Activated naive CD4-positive, alpha-beta T cell treated with anti-CD3 and anti-CD28 coated beads, Interleukin-2, amount 50 U/mL, for 72 hours (primary cell): ENCODE measurements at regions not wholly inside any gene's neighbourhood (a gene's known extent, or its start where the extent isn't known, plus 50 kb on each side); places are given as distances from the start of the nearest gene placed in this dataset.

Experiments used
- ATAC-seq, 2 donors: fragments of 150-1000 bp; cut with Tn5 transposase; 2 replicates each; pipeline ENCODE4 v1.10.0; 2021; ENCODE audit warnings: mild to moderate bottlenecking in 2 of 2, moderate library complexity in 2 of 2
- DNase-seq, 2 donors: peaks; one replicate each; pipeline ENCODE4 v3.0.0; 2021 to 2022; ENCODE audit warnings: low spot score in 2 of 2
- H3K27ac Mint-ChIP-seq, 2 donors: one replicate each; pipeline ENCODE4 v1.8.0; 2022; ENCODE audit warnings: mild to moderate bottlenecking in 2 of 2, mixed read lengths in 2 of 2
- H3K36me3 Mint-ChIP-seq, 2 donors: one replicate each; pipeline ENCODE4 v1.8.0; 2022; ENCODE audit warnings: mixed read lengths in 2 of 2
- H3K9me3 Mint-ChIP-seq, 2 donors: one replicate each; pipeline ENCODE4 v1.8.0; 2022; ENCODE audit warnings: mixed read lengths in 2 of 2

DNA sequence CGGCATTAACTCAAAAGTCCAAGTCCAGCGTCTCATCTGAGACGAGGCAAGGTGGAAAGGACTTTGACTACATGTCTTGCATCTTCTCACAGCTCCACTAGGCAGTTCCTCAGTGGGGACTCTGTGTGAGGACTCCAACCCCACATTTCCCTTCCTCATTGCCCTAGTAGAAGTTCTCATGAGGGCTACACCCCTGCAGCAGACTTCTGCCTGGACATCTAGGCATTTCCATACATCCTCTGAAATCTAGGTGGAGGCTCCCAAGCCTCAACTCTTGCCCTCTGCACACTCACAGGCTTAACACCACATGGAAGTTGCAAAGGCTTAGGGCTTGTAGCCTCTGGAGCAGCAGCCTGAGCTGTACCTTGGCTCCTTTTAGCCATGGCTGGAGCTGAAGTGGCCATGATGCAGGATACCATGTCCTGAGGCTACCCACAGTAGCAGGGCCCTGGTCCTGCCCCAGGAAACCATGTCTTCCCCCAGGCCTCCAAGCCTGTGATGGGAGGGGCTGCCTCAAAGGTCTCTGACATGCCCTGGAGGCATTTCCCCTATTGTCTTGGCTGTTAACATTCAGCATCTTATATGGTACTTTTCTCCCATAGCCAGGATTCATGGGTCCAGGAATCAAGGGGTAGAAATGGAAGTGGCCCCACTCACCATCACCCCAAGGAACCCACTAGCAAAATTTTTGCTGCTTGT is 194.6 kb upstream of the KCNG1 start:
- H3K27ac Mint-ChIP-seq, result no peak overlapping the region
- ATAC-seq, result no peak
- H3K36me3 Mint-ChIP-seq, result peaks cover 0 to 5% of the 10 kb centered on the region in 2 donors
- H3K9me3 Mint-ChIP-seq, result no peaks in the 10 kb centered on the region
- DNase-seq, result no peak

DNA sequence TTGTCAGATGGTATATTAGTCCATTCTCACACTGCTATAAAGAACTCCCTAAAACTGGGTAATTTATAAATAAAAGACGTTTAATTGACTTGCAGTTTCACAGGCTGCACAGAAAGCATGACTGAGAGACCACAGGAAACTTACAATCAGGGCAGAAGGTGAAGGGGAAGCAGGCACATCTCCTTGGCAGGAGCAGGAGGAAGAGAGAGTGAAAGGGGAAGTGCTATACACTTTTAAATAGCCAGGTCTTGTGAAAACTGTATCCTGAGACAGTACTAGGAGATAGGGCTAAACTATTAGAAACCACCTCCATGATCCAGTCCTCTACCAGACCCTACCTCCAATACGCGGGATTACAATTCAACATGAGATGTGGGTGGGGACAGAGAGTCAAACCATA is 193.9 kb upstream of the KCNG1 start:
- DNase-seq (no peak), ATAC-seq (no peak)
- H3K27ac Mint-ChIP-seq, result no peak overlapping the region
- no peaks in the 10 kb centered on the region for H3K9me3 Mint-ChIP-seq
- peaks cover 0 to 5% of the 10 kb centered on the region in 2 donors for H3K36me3 Mint-ChIP-seq

DNA sequence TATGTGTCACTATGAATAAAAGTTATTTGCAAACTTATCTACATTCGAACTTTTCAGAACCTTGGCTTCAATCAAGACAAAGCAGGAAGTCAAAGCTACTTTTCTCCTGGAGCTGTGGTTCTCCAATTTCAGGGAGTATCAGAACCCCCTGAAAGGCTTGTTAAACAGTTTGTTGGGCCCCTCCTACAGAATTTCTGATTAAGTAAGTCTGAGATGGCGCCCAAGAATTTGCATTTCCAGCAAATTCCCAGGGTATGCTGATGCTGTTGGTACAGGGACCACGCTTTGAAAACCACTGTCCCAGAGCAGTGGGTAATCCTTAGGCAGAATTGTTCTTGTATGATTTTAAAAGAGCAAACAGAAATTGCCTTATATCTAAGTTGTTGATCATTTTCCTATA is 189.9 kb upstream of the KCNG1 start:
- Mint-ChIP-seq H3K36me3 (peaks cover 0 to 5% of the 10 kb centered on the region in 2 donors), H3K27ac (no peak overlapping the region), H3K9me3 (no peaks in the 10 kb centered on the region)
- ATAC-seq (no peak), DNase-seq (no peak)

DNA sequence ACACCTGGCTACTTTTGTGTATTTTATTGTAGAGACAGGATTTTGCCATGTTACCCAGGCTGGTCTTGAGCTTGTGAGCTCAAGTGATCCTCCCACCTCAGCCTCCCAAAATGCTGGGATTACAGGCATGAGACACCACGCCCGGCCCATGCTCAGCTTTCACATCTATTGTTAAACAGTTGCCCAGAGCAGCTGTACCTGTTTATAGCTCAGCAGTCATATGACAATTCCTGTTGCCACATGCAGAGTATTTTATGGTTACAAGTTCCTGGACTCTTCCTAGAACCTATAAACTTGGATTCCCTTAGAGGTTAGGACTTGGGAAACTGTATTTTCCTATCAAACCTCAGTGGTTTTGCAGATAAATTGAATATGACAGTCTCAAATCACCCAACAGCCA is 188.3 kb upstream of the KCNG1 start:
- Mint-ChIP-seq H3K27ac (no peak overlapping the region), H3K36me3 (no peaks in the 10 kb centered on the region), H3K9me3 (no peaks in the 10 kb centered on the region)
- DNase-seq (no peak), ATAC-seq (no peak)

DNA sequence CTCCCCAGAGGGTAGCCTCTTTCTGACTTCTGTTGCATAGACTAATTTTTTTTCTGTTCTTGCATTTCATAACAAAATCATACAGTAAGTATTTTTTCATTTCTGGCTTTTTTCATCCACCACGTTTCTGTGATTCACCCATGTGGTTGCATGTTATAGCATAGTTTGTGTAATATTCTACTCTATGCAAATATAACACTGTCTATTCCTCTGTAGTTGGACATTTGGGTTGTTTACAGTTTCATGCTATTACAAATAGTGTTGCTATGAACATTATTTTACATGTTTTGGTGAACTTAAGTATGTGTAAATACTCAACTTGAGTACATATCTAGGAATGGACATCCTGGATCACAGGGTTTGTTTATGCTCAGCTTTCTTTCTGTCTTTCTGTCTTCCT is 187.2 kb upstream of the KCNG1 start:
- Mint-ChIP-seq H3K36me3 (no peaks in the 10 kb centered on the region), H3K9me3 (no peaks in the 10 kb centered on the region), H3K27ac (no peak overlapping the region)
- DNase-seq (no peak), ATAC-seq (no peak)

DNA sequence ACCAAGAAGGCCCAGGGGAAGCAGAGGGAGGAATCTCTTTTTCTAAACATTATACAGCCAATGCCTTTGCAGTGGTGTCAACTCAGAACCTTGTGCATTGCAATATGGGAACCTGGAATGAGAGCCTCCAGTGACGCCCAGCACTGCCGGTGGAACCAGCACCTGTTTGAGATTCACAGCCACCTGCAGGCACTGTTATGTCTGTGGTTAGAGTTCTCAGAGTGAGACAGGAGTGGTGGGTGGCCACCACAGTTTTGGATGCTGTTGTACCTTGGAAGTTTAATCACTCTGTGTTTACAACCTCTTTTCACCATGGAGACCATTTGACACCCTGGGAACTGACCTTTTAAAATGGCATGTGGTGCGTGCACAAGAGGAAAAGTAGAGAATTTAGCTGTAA is 185.3 kb upstream of the KCNG1 start:
- no peaks in the 10 kb centered on the region for H3K9me3 Mint-ChIP-seq
- ATAC-seq (peak in 1 of 2 donors; percentile 35), DNase-seq (no peak)
- H3K27ac Mint-ChIP-seq, result no peak overlapping the region
- H3K36me3 Mint-ChIP-seq, result no peaks in the 10 kb centered on the region

DNA sequence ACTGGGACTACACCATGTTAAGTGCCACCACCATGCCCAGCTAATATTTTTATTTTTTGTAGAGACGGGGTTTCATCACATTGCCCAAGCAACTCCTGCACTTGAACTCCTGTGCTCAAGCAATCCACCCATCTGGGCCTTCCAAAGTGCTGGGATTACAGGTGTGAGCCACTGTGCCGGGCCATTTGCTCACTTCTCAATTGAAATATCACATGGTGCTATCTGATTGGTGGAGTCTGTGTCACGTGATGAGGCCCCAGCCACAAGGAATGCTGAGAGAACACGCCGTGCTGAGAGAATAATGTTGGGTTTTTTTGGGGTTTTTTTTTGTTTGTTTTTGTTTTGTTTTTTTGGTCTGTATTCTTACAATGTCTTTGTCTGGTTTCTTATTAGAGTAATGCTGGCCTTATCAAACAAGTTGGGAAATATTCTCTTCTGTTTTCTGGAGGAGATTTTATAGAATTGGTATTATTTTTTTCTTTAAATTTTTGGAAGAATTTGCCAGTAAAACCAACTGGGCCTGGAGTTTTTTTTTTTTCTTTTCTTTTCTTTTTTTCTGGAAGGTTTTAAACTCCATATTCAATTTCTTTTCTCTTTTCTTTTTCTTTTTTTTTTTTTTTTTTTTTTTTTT is 183.2 kb upstream of the KCNG1 start:
- no peak for ATAC-seq
- H3K36me3 Mint-ChIP-seq, result no peaks in the 10 kb centered on the region
- H3K27ac Mint-ChIP-seq, result no peak overlapping the region

DNA sequence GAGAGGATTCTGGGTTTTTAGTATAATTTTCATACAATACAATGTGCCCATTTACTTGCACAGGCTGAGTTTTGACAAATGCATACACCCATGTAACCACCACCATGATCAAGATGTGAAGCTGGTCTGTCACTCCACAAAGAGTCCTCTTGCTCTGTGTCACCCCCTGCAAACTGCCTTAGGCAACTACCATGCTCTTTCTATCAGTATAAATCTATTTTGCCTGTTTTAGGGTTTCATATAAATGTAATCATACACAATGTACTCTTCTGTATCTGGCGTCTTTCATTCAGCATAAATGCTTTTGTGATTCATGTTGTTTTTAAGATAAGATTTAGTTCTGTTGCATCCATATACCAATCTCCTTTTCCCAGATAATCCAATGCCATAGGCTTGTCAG is 181.9 kb upstream of the KCNG1 start:
- ATAC-seq (no peak), DNase-seq (no peak)
- Mint-ChIP-seq H3K27ac (no peak overlapping the region), H3K36me3 (no peaks in the 10 kb centered on the region), H3K9me3 (no peaks in the 10 kb centered on the region)

More for the DNA sequence above, 183.2 kb upstream of the KCNG1 start:
- no peak for DNase-seq
- no peaks in the 10 kb centered on the region for H3K9me3 Mint-ChIP-seq

DNA sequence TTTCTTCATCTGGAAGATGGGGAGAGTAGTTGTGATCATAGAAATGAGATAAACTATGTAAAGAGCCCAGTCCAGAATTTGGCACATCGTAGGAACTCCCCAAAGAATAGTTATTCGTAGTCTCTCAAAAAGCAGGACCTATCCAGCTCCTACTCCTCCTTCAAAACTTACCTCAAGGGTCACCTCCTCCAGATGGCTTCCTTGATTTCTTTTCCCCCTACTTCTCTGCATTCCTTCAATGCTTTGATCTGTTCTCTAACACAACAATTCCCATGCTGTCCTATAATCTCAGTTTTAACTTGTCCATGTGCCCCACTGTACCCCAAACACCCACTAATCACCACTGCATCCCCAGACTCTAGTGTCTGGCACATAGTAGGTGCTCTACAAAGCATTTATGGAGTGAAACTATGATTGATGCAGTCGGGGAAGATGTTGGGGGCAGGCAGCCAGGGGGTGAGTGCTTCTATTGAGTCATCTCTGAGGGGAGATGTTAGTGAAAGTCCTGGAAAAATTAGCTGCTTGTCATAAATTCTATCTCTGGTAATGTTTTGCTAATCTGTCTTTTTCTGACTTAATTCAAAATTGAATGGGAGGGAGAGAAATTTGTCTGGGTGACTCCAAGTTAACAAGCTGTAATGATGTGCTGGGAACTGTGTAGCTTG is 181.3 kb upstream of the KCNG1 start:
- Mint-ChIP-seq H3K9me3 (no peaks in the 10 kb centered on the region), H3K27ac (no peak overlapping the region), H3K36me3 (no peaks in the 10 kb centered on the region)
- ATAC-seq (no peak), DNase-seq (no peak)

DNA sequence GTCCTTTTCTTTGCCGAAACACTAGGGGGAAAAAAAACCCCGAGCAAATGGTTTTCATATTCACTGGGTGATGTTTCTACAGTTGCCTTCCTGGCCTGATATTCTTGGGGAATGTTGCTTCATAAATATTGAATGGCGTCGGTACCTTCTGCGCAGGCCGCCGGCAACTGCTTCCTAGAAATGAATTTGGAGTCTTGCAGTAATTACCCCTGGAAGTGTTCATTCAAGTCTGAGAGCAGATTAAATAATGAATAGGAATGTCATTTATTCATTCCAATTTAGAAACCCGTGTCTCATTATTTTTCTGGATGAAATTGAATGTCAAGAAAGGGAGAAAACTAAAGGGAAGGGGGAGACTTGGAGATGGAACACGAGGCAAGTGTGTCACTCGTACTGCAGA is 179.4 kb upstream of the KCNG1 start:
- no peak for ATAC-seq
- no peaks in the 10 kb centered on the region for H3K9me3 Mint-ChIP-seq
- no peak overlapping the region for H3K27ac Mint-ChIP-seq
- no peak for DNase-seq
- H3K36me3 Mint-ChIP-seq, result no peaks in the 10 kb centered on the region

DNA sequence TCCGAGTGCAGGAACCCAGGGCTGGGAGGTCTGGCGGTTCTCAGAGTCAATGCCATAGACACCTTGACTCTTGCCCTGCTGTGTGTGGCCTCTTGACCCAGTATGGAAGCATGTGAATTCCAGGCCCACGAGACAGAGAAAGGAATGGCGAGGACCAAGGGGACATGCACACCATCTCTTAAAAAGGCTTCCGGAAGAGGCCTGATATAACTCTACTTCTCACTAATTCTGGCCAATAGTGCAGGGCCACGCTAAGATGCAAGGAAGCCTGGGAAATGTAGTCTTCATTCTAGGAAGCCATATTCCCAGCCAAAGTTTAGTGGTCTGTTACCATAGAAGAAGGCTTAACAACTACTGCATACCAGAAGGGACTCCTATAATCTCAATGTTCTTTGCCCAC is 177.0 kb upstream of the KCNG1 start:
- Mint-ChIP-seq H3K9me3 (no peaks in the 10 kb centered on the region), H3K36me3 (no peaks in the 10 kb centered on the region), H3K27ac (no peak overlapping the region)
- DNase-seq (no peak), ATAC-seq (no peak)

DNA sequence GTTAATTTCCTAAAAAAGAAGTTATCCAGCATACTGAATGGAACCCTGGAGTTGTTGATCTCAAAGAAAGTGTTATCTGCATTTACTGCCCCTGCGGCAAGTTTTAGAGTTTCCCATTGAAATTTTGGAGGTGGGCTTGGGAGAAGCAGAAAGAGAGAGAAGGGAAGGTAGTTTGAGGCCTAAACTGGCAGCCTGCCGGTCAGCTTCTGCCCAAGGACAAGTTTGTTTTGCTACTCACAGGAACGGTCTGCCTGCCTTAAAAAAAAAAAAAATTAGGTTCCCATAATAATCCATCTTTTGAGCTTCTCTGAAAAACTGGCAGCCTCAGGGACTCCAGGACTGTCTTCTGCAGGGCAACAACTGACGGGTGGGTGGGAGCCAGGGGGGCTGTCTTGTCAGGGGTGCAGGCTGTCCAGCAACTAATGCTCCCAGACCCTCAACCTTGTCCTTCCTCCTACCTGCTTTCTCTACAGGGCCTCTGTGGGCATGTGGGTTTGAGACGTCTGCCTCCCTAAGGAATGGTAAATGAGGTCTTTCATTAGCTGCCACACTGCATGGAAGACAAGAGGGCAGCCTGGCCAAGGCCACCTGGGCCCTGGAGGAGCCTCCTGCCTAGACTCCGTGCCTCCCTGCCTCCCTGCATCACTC is 176.1 kb upstream of the KCNG1 start:
- DNase-seq (no peak), ATAC-seq (no peak)
- Mint-ChIP-seq H3K9me3 (no peaks in the 10 kb centered on the region), H3K27ac (no peak overlapping the region), H3K36me3 (no peaks in the 10 kb centered on the region)

DNA sequence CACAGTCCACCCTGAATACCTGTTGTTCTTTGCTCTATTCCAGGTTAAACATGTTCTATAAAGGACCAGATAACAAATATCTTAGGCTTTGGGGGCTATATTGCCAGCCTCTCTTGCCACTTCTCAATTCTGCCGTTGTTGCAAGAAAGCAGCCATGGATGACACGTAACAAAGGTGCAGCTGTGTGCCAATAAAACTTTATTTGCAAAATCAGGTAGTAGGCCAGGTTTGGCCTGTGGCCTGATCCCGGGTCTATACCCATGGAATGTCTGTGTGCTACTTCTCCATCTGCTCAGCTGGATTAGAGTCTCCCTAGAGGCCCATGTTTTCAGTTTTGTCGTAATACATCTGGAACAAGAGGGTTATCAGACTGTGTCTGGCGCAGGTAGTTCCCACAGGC is 175.3 kb upstream of the KCNG1 start:
- DNase-seq, result no peak
- no peaks in the 10 kb centered on the region for H3K36me3 Mint-ChIP-seq
- no peak for ATAC-seq
- no peaks in the 10 kb centered on the region for H3K9me3 Mint-ChIP-seq
- H3K27ac Mint-ChIP-seq, result no peak overlapping the region

DNA sequence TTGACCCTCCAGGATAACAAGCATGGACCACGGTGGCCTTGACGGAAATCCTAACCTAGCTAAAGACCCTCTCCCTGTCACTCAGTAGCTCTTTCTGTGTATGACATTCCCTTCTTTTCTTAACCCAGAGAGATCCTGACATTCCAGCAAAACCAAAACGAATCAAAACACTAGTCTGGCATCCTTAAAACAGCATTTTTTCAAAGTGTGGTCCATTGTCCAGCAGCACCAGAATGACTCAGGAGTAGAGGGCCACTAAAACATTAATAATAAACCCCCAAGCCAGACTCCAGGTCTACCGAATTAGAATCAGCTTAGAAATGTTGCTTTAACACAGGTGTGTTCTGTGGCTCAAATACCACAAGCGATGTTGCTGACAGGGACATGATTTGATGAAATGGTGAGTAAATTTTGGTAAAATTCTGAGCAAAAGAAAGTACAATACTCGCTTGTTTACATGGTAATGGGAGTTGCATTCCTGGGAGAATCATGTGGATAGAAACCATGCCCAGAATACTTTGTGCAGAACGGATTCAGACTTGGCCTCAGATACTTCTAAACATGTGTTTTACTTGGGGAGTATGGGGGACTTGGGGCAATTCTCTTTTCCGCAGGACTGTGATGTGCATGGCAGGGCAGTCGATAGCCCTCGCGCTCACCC is 174.2 kb upstream of the KCNG1 start:
- no peaks in the 10 kb centered on the region for H3K9me3 Mint-ChIP-seq
- no peaks in the 10 kb centered on the region for H3K36me3 Mint-ChIP-seq
- no peak for ATAC-seq
- H3K27ac Mint-ChIP-seq, result no peak overlapping the region
- no peak for DNase-seq

DNA sequence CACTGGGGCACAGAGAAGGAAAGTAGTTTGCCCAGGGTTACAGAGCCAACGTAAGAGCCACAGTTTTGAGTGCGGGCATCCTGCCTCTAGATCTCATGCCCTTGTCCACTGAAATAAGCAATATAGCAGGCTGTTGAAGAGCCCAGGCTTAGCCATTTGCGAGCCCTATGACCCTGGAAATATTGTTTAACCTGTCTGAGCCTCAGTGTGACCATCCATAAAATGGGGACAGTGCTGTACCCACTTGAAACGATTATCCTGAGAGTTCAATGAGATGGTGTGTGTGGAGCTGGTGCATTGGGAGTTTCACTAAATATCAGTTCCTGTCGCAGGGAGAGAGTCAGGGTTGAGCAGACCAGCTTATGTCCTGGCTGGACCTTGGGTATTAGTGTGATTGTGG is 173.1 kb upstream of the KCNG1 start:
- DNase-seq (no peak), ATAC-seq (no peak)
- H3K9me3 Mint-ChIP-seq, result no peaks in the 10 kb centered on the region
- no peaks in the 10 kb centered on the region for H3K36me3 Mint-ChIP-seq
- H3K27ac Mint-ChIP-seq, result no peak overlapping the region

DNA sequence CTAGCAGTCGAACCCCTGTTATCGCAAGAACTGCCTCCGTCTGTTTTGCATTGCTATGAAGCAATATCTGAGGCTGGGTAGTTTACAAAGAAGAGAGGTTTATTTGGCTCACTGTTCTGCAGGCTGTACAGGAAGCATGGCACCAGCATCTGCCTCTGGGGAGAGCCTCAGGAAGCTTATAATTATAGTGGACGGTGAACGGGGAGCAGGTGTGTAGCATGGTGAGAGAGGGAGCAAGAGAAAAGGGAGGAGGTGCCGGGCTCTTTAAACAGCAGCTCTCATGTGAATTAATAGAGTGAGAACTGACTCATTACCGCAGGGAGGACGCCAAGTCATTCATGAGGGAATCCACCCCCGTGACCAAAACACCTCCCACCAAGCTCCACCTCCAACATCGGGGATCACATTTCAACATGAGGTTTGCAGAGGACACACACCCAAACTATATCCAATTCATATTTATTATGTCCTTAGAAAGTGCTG is 172.6 kb upstream of the KCNG1 start:
- DNase-seq (no peak), ATAC-seq (no peak)
- H3K9me3 Mint-ChIP-seq, result no peaks in the 10 kb centered on the region
- H3K36me3 Mint-ChIP-seq, result no peaks in the 10 kb centered on the region
- H3K27ac Mint-ChIP-seq, result no peak overlapping the region
